GM12878 (cell line): ENCODE measurements at regions not wholly inside any gene's neighbourhood (a gene's known extent, or its start where the extent isn't known, plus 50 kb on each side); places are given as distances from the start of the nearest gene placed in this dataset.

Experiments
- ATAC-seq: fragments of 200-7000 bp; cut with Tn5 transposase; 3 replicates; pipeline ENCODE4 v1.9.1; 2020; ENCODE audit warnings: mild to moderate bottlenecking, moderate library complexity
- BruUV-seq: library from RNA; stranded (reverse); fragments of 400-500 nt; replicated peaks from 2 replicates; lab custom pipeline; 2021; lab: Mats Ljungman, UMichigan
- CTCF ChIA-PET: fragments of 300-600 bp; sonication (Branson Sonifier 250); formaldehyde crosslinking; extraction: SDS; loops from one replicate; lab custom pipeline; 2021; ENCODE audit warnings: inconsistent platforms; lab: Yijun Ruan, JAX
- POLR2A ChIA-PET: fragments of 350-600 bp; formaldehyde crosslinking; extraction: SDS; loops from one replicate; lab custom pipeline; 2021; ENCODE audit warnings: inconsistent platforms; lab: Charles Lee
- RAD21 ChIA-PET: fragments of 300-600 bp; sonication (Branson Sonifier 250); formaldehyde crosslinking; loops from one replicate; lab custom pipeline; 2023; ENCODE audit warnings: antibody characterized with exemption; ENCODE audit not compliant: unreplicated experiment; lab: Charles Lee
- SMC1A ChIA-PET: fragments of 300-600 bp; sonication (Branson Sonifier 250); formaldehyde crosslinking; loops from one replicate; lab custom pipeline; 2023; ENCODE audit not compliant: unreplicated experiment, uncharacterized antibody; lab: Charles Lee
- DNase-seq: peaks from one replicate; pipeline ENCODE4 v3.0.0-alpha.2; 2011; ENCODE audit warnings: low read depth, low spot score
- FAIRE-seq: peaks from 3 replicates; lab custom pipeline; 2011; peaks lifted over from hg19 to GRCh38; lab: Jason Lieb, UNC
- H2AFZ ChIP-seq: 2 replicates; pipeline ENCODE4 v1.6.0; 2011; ENCODE audit warnings: low read depth, low read length, control low read depth; ENCODE audit not compliant: control insufficient read depth
- H3K27ac ChIP-seq: 2 replicates; pipeline ENCODE4 v1.5.1; 2011; ENCODE audit warnings: control low read depth; ENCODE audit not compliant: control insufficient read depth, insufficient read depth
- H3K27me3 ChIP-seq, 2 experiments: replicated peaks in 1 of 2; 2 replicates each; pipeline versions ENCODE4 v1.6.0 to v1.6.1; 2011; ENCODE audit warnings: low read length in 1 of 2; ENCODE audit not compliant: control insufficient read depth in 2 of 2, insufficient read depth in 2 of 2
- H3K36me3 ChIP-seq, 2 experiments: 2 replicates each; pipeline ENCODE4 v1.5.1; 2011; ENCODE audit warnings: low read length in 1 of 2; ENCODE audit not compliant: control insufficient read depth in 2 of 2, insufficient read depth in 2 of 2
- H3K4me1 ChIP-seq: 2 replicates; pipeline ENCODE4 v1.6.1; 2011; ENCODE audit warnings: mild to moderate bottlenecking, low read length, moderate library complexity, mixed read lengths; ENCODE audit not compliant: control insufficient read depth, insufficient read depth
- H3K4me2 ChIP-seq: 2 replicates; pipeline ENCODE4 v1.6.0; 2011; ENCODE audit warnings: control low read depth; ENCODE audit not compliant: control insufficient read depth, insufficient read depth
- H3K4me3 ChIP-seq: fragments of 200-600 bp; sonication (generic); 2 replicates; pipeline ENCODE4 v1.5.1; 2016
- H3K79me2 ChIP-seq: 2 replicates; pipeline ENCODE4 v1.6.0; 2011; ENCODE audit warnings: low read length; ENCODE audit not compliant: control insufficient read depth, insufficient read depth
- H3K9ac ChIP-seq: 2 replicates; pipeline ENCODE4 v1.8.0; 2011; ENCODE audit warnings: low read length, control low read depth, mixed read lengths; ENCODE audit not compliant: control insufficient read depth, insufficient read depth
- H3K9me3 ChIP-seq: replicated peaks from 3 replicates; pipeline ENCODE4 v1.5.1; 2011; ENCODE audit warnings: mild to moderate bottlenecking, low read length; ENCODE audit not compliant: control insufficient read depth, insufficient read depth
- H4K20me1 ChIP-seq: 2 replicates; pipeline ENCODE4 v1.6.0; 2011; ENCODE audit not compliant: control insufficient read depth, insufficient read depth
- ATF7 ChIP-seq: fragments of 450-650 bp; IDR thresholded peaks from 2 replicates; pipeline ENCODE4 v1.6.1; 2016; ENCODE audit warnings: low read depth, mild to moderate bottlenecking
- BCL11A ChIP-seq: IDR thresholded peaks from 2 replicates; pipeline ENCODE4 v1.6.1; 2011; ENCODE audit warnings: low read depth, low read length
- BRCA1 ChIP-seq: IDR thresholded peaks from 2 replicates; pipeline ENCODE4 v1.6.1; 2011; ENCODE audit warnings: low read depth, low read length, improper control_type of control experiment
- CBFB ChIP-seq: IDR thresholded peaks from 2 replicates; pipeline ENCODE4 v1.6.1; 2016; ENCODE audit warnings: antibody characterized with exemption, low read depth
- EED ChIP-seq: sonication (generic); IDR thresholded peaks from 2 replicates; pipeline ENCODE4 v1.6.1; 2016; ENCODE audit warnings: antibody characterized with exemption, low read depth
- ELK1 ChIP-seq: IDR thresholded peaks from 2 replicates; pipeline ENCODE4 v1.6.1; 2012; ENCODE audit warnings: low read depth, low read length, improper control_type of control experiment
- IKZF1 ChIP-seq: fragments of 450-650 bp; conservative IDR thresholded peaks from 2 replicates; pipeline ENCODE4 v1.6.1; 2017; ENCODE audit warnings: antibody characterized with exemption, mild to moderate bottlenecking
- IKZF2 ChIP-seq, 2 experiments: fragments of 450-650 bp; IDR thresholded peaks; 2 replicates each; pipeline ENCODE4 v1.6.1; 2017; ENCODE audit warnings: mild to moderate bottlenecking in 2 of 2, moderate library complexity in 2 of 2
- JUNB ChIP-seq: IDR thresholded peaks from 2 replicates; pipeline ENCODE4 v1.6.1; 2016; ENCODE audit warnings: antibody characterized with exemption, mild to moderate bottlenecking
- KLF5 ChIP-seq: fragments of 450-650 bp; IDR thresholded peaks from 2 replicates; pipeline ENCODE4 v1.6.1; 2014; ENCODE audit warnings: mild to moderate bottlenecking; ENCODE audit not compliant: partially characterized antibody
- LARP7 ChIP-seq: fragments of 450-650 bp; IDR thresholded peaks from 2 replicates; pipeline ENCODE4 v1.6.1; 2017; ENCODE audit warnings: mild to moderate bottlenecking
- MEF2A ChIP-seq: IDR thresholded peaks from 2 replicates; pipeline ENCODE4 v1.6.1; 2011; ENCODE audit warnings: low read depth, mild to moderate bottlenecking, low read length, moderate library complexity; ENCODE audit not compliant: insufficient read depth
- MTA2 ChIP-seq: fragments of 450-650 bp; IDR thresholded peaks from 2 replicates; pipeline ENCODE4 v1.6.1; 2016; ENCODE audit warnings: low read depth, mild to moderate bottlenecking, moderate library complexity
- NFYA ChIP-seq: IDR thresholded peaks from 2 replicates; pipeline ENCODE4 v1.6.1; 2011; ENCODE audit warnings: low read depth, mild to moderate bottlenecking, low read length, improper control_type of control experiment, borderline replicate concordance
- NR2C1 ChIP-seq: fragments of 450-650 bp; IDR thresholded peaks from 2 replicates; pipeline ENCODE4 v1.6.1; 2017; ENCODE audit warnings: antibody characterized with exemption, mild to moderate bottlenecking, moderate library complexity
- PKNOX1 ChIP-seq: fragments of 450-650 bp; IDR thresholded peaks from 2 replicates; pipeline ENCODE4 v1.6.1; 2016; ENCODE audit warnings: mild to moderate bottlenecking
- RB1 ChIP-seq: fragments of 450-650 bp; formaldehyde crosslinking; IDR thresholded peaks from 2 replicates; pipeline ENCODE4 v1.6.1; 2017; ENCODE audit warnings: mild to moderate bottlenecking, borderline replicate concordance
- RELB ChIP-seq: fragments of 450-650 bp; IDR thresholded peaks from 2 replicates; pipeline ENCODE4 v1.6.1; 2017; ENCODE audit warnings: low read depth, mild to moderate bottlenecking, moderate library complexity
- SMAD1 ChIP-seq: fragments of 450-650 bp; IDR thresholded peaks from 2 replicates; pipeline ENCODE4 v1.6.1; 2018; ENCODE audit warnings: mild to moderate bottlenecking, low read depth; ENCODE audit not compliant: partially characterized antibody
- YBX1 ChIP-seq: fragments of 450-650 bp; IDR thresholded peaks from 2 replicates; pipeline ENCODE4 v1.6.1; 2016; ENCODE audit warnings: antibody characterized with exemption
- ZNF217 ChIP-seq: fragments of 450-650 bp; IDR thresholded peaks from 2 replicates; pipeline ENCODE4 v1.6.1; 2017; ENCODE audit warnings: antibody characterized with exemption, mild to moderate bottlenecking
- WGBS: methylation state at CpG from one replicate; pipeline ENCODE4 v1.1.6; 2016; ENCODE audit warnings: low lambda C conversion rate; ENCODE audit not compliant: insufficient replicate concordance, insufficient coverage; ENCODE audit errors: missing lambda C conversion rate; 5-methylcytosine and 5-hydroxymethylcytosine counted together
- in situ Hi-C: fragments of 300-500 bp; cut with MboI; formaldehyde crosslinking; loops from 9 replicates; pipeline ENCODE4 v1.14.3; 2018; ENCODE audit warnings: mixed read lengths
- intact Hi-C: fragments of 100-400 bp; cut with micrococcal nuclease; formaldehyde crosslinking; loops from one replicate; pipeline ENCODE4 v1.14.2; 2022; ENCODE audit not compliant: unreplicated experiment

- Histone ChIP-seq H3K9me3 (no peaks in the 10 kb centered on the region), H3K27ac (peak overlapping the region; percentile 52), H3K36me3 (no peaks in the 10 kb centered on the region), H3K79me2 (no peaks in the 10 kb centered on the region), H3K4me3 (no peak overlapping the region), H2AFZ (peak overlapping the region; percentile 59), H3K27me3 (no peaks in the 10 kb centered on the region), H4K20me1 (no peaks in the 10 kb centered on the region), H3K9ac (no peak overlapping the region; the same call in 1 of the 2 replicates), H3K4me1 (peaks cover 21% of the 10 kb centered on the region), H3K4me2 (peak overlapping the region; percentile 55; the same call in 1 of the 2 replicates)
- in situ Hi-C loops (loop anchor here (25.0 kb wide), 1 partner anchor 1122 kb away; no protein-coding TSS in a partner anchor), intact Hi-C loops (loop anchor here (5.0 kb wide), 3 partner anchors 237 to 787 kb away; no protein-coding TSS in a partner anchor)
- SMC1A ChIA-PET: interaction anchor here (1.4 kb wide), 1 partner anchor 398 kb away, joined by 5 read pairs; no protein-coding TSS in a partner anchor
- RAD21 ChIA-PET: interaction anchor here (1.7 kb wide), 1 partner anchor 400 kb away, joined by 3 read pairs; no protein-coding TSS in a partner anchor
- peak; percentile 79 for ATAC-seq
- no TSS peak for BruUV-seq
- no peak for FAIRE-seq
- POLR2A ChIA-PET: no interaction called here
- no peak for DNase-seq
- CTCF ChIA-PET: no interaction called here
- WGBS: 47% methylated on average over 2 of the region's 2 CpGs
- TF ChIP-seq ATF7 (0 out of 2 replicates have a peak, but pooled peaks have one; percentile 17), MEF2A (peak; percentile 55; the same call in 1 of the 2 replicates), PKNOX1 (peak; percentile 32; the same call in 1 of the 2 replicates), IKZF2 (IDR thresholded peaks at IDR 0.05) (peak; percentile 51 to 55; a peak in 2 of 4 replicates), MTA2 (peak; percentile 39; the same call in 1 of the 2 replicates), ZNF217 (no peak), BRCA1 (no peak), RELB (0 out of 2 replicates have a peak, but pooled peaks have one; percentile 41), RB1 (no peak), JUNB (no peak), SMAD1 (no peak), YBX1 (no peak), ELK1 (no peak), EED (peak; percentile 57; the same call in 1 of the 2 replicates), BCL11A (no peak), IKZF1 (peak; percentile 67), CBFB (no peak), NFYA (no peak), NR2C1 (no peak), LARP7 (no peak), KLF5 (no peak)
These were observed 250.9 kb upstream of the SORCS1 start for GRCh38 chr10:107415446-107415845.
